Superior temporal gyrus (tissue), 1 donor: ENCODE measurements at regions not wholly inside any gene's neighbourhood (a gene's known extent, or its start where the extent isn't known, plus 50 kb on each side); places are given as distances from the start of the nearest gene placed in this dataset.
"Not testable (repeated sequence)": the region's sequence is repeated elsewhere in the genome, so short reads cannot be mapped to it uniquely, and the experiment has no call there.

ENCODE experiments used
- DNase-seq: peaks from one replicate; pipeline ENCODE4 v3.0.0-alpha.2; 2016; ENCODE audit errors: extremely low spot score

- DNase-seq: no peak
Observed at GRCh38 chr18:78407466-78407844, 572.2 kb upstream of the SALL3 start.

- DNase-seq: no peak
Observed at GRCh38 chr18:78408623-78409022, 571.0 kb upstream of the SALL3 start.

GRCh38 chr18:78410094-78410786 is 569.4 kb upstream of the SALL3 start:
- no peak for DNase-seq

- DNase-seq: no peak
Observed at GRCh38 chr18:78411539-78411938, 568.1 kb upstream of the SALL3 start.

- no peak for DNase-seq
Observed at GRCh38 chr18:78414302-78414701, 565.3 kb upstream of the SALL3 start.

GRCh38 chr18:78416853-78417252 is 562.8 kb upstream of the SALL3 start:
- DNase-seq: no peak

- no peak for DNase-seq
Observed at GRCh38 chr18:78418379-78418778, 561.2 kb upstream of the SALL3 start.

GRCh38 chr18:78419171-78419570 is 560.4 kb upstream of the SALL3 start:
- no peak for DNase-seq

GRCh38 chr18:78420116-78420515 is 559.5 kb upstream of the SALL3 start:
- DNase-seq: no peak

- DNase-seq: no peak
Observed at GRCh38 chr18:78421392-78421791, 558.2 kb upstream of the SALL3 start.

- DNase-seq: no peak
Observed at GRCh38 chr18:78422336-78422735, 557.3 kb upstream of the SALL3 start.

GRCh38 chr18:78423811-78424210 is 555.8 kb upstream of the SALL3 start:
- no peak for DNase-seq

GRCh38 chr18:78424403-78425018 is 555.1 kb upstream of the SALL3 start:
- DNase-seq: no peak

- no peak for DNase-seq
Observed at GRCh38 chr18:78425019-78425412, 554.6 kb upstream of the SALL3 start.

- DNase-seq: no peak
Observed at GRCh38 chr18:78427081-78427480, 552.5 kb upstream of the SALL3 start.

- no peak for DNase-seq
Observed at GRCh38 chr18:78429127-78430108, 550.2 kb upstream of the SALL3 start.

GRCh38 chr18:78430131-78430758 is 549.4 kb upstream of the SALL3 start:
- no peak for DNase-seq

- no peak for DNase-seq
Observed at GRCh38 chr18:78431606-78432005, 548.0 kb upstream of the SALL3 start.

- DNase-seq: no peak
Observed at GRCh38 chr18:78433562-78433961, 546.1 kb upstream of the SALL3 start.

GRCh38 chr18:78436110-78436509 is 543.5 kb upstream of the SALL3 start:
- DNase-seq: no peak

GRCh38 chr18:78438235-78438634 is 541.4 kb upstream of the SALL3 start:
- not testable (repeated sequence) for DNase-seq

GRCh38 chr18:78445880-78446279 is 533.7 kb upstream of the SALL3 start:
- no peak for DNase-seq
